ENCODE measurements at regions not wholly inside any gene's neighbourhood (a gene's known extent, or its start where the extent isn't known, plus 50 kb on each side); places are given as distances from the start of the nearest gene placed in this dataset.
A peak's percentile ranks its signal among the peaks of the same experiment; 100 is the strongest.

- DNase-seq, result no peak
Observed at GRCh38 chr20:57090590-57091560, 175.6 kb downstream of the BMP7 start.

DNA sequence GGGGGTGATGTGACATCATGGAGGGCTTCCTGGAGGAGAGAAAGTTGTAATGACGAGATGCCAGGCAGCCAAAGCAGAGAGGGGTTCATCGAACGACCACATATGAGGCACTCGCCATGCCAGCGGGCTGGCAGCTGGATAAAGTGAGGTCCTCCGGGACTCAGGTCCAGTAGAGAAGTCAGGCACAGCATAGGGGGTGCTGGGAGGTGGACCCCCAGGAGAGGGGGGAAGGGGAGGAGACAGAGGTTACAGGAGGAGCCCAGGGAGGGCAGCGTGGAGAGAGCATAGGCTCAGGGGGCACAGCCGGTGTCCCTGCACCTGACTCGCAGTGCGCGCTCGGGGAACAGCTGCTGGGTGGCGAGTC lies 174.7 kb downstream of the BMP7 start:
- DNase-seq, result no peak

DNA sequence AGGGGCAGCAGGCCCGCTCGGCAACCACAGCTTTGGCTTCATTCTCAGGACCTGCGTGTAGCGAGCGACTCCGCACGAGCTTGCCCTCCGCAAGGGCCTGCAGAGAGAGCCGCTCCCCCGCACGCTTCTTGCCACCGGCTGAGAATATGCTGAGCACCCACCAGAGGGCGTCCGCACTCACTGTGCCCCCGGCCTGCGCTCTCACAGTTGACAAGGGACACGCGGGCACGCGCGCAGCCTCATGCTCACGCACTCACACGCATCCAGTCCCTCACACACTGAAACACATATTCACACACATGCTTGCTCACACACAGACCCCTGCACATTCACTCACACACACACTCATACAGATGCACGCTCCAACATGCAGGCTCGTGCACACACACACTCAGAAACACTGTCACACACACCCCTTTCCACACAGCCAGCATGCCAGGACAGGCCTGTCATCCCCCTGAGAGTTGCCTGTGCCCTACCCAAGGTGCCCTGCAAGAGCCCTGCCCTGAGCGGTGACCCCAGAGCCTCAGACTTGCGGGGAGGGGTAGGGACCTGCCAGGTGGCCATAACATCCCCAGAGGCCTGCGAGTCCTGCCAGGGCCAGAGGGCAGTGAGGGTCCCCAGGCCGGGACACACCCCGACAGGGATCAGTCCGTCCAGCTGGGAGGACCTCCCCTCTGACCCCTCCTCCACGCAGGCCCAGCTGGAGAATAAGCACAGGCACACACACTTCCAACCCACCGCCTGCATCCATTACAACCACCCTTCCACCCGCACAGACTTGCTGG lies 174.1 kb downstream of the BMP7 start:
- DNase-seq, result peak; percentile 68

GRCh38 chr20:57092900-57093530 lies 173.4 kb downstream of the BMP7 start:
- DNase-seq, result no peak

DNA sequence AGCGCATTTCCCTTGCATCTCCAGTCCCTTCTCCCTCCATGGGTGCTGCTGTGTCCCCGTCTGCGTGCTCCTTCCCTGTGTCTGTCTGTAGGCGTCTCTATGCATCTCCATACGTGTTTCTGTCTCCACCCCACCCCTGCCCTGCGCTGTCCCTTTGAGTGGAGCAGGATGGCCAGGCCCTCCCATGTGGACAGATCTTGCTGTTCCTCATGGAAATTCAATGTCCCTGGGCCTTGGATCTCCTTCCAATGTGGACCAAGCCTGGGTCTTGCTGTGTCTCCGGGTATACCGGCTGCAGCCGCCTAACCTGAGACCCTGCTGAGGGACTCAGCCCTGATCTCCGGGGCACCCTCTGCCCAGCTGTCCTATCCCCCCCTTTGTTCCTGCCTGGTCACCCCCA lies 172.7 kb downstream of the BMP7 start:
- DNase-seq, result no peak

GRCh38 chr20:57094252-57094891 lies 172.1 kb downstream of the BMP7 start:
- no peak for DNase-seq

- no peak for DNase-seq
Observed at GRCh38 chr20:57094991-57095390, 171.4 kb downstream of the BMP7 start.

- DNase-seq, result no peak
Observed at GRCh38 chr20:57095426-57095825, 171.0 kb downstream of the BMP7 start.

- no peak for DNase-seq
Observed at GRCh38 chr20:57097245-57097915, 169.1 kb downstream of the BMP7 start.

- DNase-seq, result no peak
Observed at GRCh38 chr20:57102160-57102559, 164.3 kb downstream of the BMP7 start.

- DNase-seq, result no peak
Observed at GRCh38 chr20:57102566-57102965, 163.9 kb downstream of the BMP7 start.

DNA sequence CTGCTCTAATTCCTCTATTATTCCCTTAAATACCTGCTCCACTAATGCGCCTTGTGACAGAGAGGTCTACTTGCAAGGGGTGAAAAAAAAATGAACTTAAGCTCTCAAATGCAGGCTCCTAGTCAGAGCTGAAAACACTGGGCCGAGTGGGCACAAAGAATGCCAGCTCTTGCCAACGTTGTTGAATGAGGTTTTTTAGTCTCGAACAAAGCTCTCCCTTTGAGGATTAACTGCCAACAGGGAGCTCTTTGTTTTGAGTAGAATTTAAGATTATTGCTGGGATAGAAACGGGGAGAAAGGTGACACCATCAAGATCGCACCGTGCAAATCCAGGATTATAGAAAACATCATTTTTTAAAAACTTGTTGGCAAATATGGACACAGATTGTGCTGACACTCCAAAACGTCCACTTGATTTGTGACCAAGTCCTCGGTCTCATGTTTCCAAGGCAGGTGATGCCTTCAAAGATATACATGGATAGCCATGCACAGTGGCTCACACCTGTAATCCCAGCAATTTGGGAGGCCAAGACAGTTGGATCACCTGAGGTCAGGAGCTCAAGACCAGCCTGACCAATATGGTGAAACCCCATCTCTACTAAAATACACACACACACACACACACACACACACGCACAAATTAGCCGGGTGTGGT lies 163.2 kb downstream of the BMP7 start:
- no peak for DNase-seq

- no peak for DNase-seq
Observed at GRCh38 chr20:57104113-57104512, 162.3 kb downstream of the BMP7 start.

DNA sequence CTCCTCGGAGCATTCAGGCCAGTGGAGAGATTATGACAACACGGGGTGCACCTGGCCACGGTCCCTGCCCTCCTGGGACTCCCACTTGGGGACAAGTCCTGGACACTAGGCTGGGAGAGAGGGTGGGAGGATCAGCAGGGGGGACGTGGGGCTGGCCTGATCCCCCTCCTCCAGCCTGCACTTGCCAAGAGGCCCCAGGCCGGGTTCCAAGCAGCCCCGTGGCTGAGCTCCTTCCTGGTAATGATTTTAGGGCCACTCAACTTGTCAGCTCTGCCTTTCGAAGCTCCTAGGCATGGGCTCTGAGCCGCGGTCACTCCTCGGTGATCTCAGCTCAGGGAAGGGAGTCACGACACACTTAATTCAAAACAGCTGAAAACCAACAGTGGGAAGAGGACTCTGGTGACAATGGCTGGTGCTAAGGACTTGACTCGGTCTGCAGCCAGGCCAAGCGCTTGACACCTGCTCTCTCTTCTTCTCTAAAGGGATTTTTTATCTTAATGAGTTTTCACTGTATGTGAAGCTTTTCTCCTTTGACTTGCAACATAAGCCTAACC lies 161.7 kb downstream of the BMP7 start:
- DNase-seq, result no peak

DNA sequence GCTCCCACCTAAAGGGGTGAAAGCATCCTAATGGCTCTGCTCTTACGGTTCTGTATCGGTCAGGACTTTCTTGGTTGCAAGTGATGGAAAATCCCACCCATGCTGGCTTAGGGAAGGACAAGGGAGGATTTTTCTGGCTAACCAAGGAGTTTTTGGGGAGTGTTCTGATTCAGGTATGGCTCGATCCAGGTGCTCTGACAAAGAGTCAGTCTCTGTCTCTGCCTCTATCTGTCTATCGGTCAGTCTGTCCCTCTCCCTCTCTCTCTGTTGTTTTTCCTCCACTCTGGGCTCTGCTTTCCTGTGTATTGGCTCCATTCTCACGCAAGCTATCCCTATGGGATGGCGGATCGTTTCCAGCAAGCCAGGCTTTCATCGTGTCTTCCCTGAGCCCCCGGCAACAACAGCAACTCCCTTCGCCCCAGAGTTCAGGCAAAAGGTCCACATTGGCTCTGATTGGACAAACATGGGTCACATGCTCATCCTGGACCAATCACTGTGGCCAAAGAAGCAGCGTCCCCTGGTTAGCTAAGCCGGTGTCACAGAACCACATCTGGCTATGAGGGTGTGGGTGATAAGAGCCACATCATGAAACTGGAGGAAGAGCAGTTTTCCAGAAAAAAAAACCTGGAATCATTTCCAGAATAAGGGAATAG lies 160.3 kb downstream of the BMP7 start:
- no peak for DNase-seq

GRCh38 chr20:57106692-57107091 lies 159.7 kb downstream of the BMP7 start:
- DNase-seq, result no peak

DNA sequence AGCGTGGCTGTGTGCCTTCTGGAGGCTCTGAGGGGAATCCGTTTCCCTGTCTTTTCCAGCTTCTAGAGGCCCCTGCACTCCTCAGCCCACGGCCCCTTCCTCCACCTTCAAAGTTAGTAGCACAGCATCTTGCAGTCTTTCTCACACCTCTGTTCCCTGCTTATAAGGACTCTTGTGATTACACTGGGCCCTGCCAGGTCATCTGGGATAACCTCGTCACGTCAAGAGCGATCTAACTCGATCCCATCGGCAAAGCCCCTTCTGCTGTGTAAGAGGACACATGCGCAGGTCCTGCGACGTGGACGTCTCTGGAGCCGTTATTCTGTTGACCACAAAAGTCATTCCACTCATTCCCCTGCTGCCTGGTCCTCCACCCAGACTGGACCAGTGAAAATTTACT lies 159.2 kb downstream of the BMP7 start:
- DNase-seq, result no peak

GRCh38 chr20:57108218-57108617 lies 158.2 kb downstream of the BMP7 start:
- DNase-seq, result no peak

DNA sequence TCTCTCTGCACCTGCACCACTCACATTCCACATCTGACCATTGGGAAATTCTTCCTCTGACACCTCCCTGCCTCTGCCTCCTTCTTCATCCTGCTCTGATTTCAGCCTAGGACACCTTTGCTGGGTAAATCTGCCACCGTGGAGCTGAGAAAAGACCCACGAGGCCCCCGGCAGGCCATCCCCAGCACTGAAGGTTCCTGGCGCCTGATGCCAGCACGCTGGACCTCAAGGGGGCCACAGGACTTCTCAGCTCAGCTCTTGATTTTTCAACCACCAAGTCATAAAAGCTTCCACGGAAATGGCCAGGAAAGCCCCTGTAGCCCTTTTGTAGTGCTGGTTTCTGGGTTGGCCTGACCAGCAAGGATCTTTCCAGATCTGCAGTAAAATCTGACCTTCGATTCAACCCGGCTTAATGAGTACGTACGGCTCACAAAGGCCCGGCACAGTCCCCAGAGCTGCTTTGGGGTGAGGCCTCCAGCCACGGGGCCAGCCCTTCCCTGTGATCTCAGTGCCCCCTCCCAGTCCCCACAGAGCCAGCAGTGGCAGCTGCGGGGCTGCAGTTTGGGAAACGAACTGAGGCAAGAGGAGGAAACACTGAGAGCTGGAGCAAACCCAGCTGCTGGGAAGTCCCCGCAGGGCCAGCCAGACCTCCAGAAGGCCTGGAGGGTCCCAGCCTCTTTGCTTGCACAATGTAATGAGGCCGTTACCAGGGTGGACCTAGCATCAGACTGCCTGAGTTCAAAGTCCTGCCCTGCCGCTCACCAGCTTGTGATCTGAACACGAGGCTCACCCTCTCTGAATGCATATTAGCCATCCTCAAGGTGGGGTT lies 157.5 kb downstream of the BMP7 start:
- DNase-seq, result no peak

DNA sequence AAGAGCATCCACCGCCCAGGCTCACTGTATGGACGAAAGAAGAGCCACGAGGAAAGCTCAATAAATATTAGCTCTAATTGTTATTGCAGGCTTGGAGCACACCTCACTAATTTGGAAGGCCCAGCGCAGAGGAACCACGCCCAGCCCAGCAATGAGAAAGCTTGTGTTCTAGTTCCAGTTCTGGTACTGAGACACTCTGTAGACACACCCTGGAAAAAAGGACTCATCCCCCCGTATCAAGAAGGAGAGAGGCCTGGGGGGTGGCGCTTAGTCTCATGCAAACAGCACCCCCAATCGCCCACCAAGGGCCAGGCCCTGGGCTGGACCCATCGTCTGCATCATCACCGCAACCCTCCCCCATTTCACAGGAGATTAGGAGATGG lies 156.9 kb downstream of the BMP7 start:
- DNase-seq, result no peak
